LNCAP (cell line): ENCODE measurements at regions not wholly inside any gene's neighbourhood (a gene's known extent, or its start where the extent isn't known, plus 50 kb on each side); places are given as distances from the start of the nearest gene placed in this dataset.

Experiments
- CTCF ChIP-seq: fragments of 450-650 bp; IDR thresholded peaks from 2 replicates; pipeline ENCODE4 v1.5.1; 2017; ENCODE audit warnings: mild to moderate bottlenecking

GRCh38 chr5:173500213-173500560 is 116.3 kb downstream of the BOD1 start:
- TF ChIP-seq CTCF: no peak

- no peak for TF ChIP-seq CTCF
Observed at GRCh38 chr5:173499471-173500212, 116.8 kb downstream of the BOD1 start.

GRCh38 chr5:173498739-173499470 is 117.5 kb downstream of the BOD1 start:
- TF ChIP-seq CTCF: no peak

GRCh38 chr5:173498286-173498685 is 118.2 kb downstream of the BOD1 start:
- no peak for TF ChIP-seq CTCF

- TF ChIP-seq CTCF: no peak
Observed at GRCh38 chr5:173497685-173498084, 118.8 kb downstream of the BOD1 start.

- TF ChIP-seq CTCF: no peak
Observed at GRCh38 chr5:173496883-173497255, 119.6 kb downstream of the BOD1 start.

GRCh38 chr5:173496129-173496882 is 120.1 kb downstream of the BOD1 start:
- no peak for TF ChIP-seq CTCF
